ENCODE measurements at regions not wholly inside any gene's neighbourhood (a gene's known extent, or its start where the extent isn't known, plus 50 kb on each side); places are given as distances from the start of the nearest gene placed in this dataset.

DNA sequence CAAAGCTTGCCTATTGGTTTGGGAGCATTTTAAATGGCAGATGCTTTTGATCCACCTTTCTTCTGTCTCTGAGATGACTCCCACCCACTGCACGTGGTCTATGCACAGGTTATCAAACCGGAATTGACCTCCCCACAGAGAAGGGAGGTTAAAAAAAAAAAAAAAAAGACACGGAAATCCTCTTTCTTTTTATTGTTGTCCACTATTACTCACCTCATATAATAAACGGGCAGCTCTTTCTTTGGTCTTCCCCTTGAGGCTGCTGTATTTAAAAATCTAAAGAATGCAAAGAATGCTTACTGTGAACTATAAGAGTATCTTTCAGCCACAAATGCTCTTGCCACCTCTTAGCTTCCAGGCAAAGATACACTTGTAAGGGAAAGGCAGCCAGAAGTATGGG lies 329.7 kb downstream of the NDFIP2 start:
- Histone ChIP-seq H3K4me3 (ENCODE audit: low read length) (no peak overlapping the region), H3K27ac (ENCODE audit: low read length) (no peak overlapping the region), H3K27me3 (ENCODE audit: control insufficient read depth, insufficient read depth, low read length) (no peaks in the 10 kb centered on the region), H3K4me1 (ENCODE audit: control insufficient read depth, insufficient read depth, low read length) (no peaks in the 10 kb centered on the region), H3K36me3 (ENCODE audit: control insufficient read depth, insufficient read depth, low read length) (no peaks in the 10 kb centered on the region), H3K9me3 (ENCODE audit: control insufficient read depth, low read depth, low read length) (peaks cover 5% of the 10 kb centered on the region)
- WGBS (ENCODE audit: insufficient coverage, low lambda C conversion rate), result no CpG with 5 or more reads among the region's 4 CpGs
- DNase-seq, result no peak

DNA sequence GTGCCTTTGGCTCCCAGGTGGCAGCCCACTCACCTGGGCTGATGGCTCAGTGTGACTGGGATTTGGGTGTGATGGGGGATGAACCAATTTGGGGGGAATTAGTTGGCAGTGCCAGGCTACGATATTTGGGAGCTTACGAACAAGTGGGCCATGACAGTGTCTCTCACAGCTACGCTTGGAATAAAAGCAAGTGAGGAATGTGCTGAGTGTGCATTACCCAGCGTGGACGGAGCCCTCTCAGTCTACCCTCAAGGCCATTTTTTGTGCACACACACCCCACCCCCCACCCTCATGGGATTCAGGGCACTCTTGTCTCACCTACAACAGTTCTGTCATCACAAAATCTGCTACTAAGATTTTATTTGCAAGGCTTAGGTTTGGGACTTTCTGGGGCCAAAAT lies 329.1 kb downstream of the NDFIP2 start:
- Histone ChIP-seq H3K4me1 (ENCODE audit: control insufficient read depth, insufficient read depth, low read length) (no peaks in the 10 kb centered on the region), H3K4me3 (ENCODE audit: low read length) (no peak overlapping the region), H3K27ac (ENCODE audit: low read length) (no peak overlapping the region), H3K36me3 (ENCODE audit: control insufficient read depth, insufficient read depth, low read length) (no peaks in the 10 kb centered on the region), H3K27me3 (ENCODE audit: control insufficient read depth, insufficient read depth, low read length) (no peaks in the 10 kb centered on the region), H3K9me3 (ENCODE audit: control insufficient read depth, low read depth, low read length) (peaks cover 5% of the 10 kb centered on the region)
- DNase-seq, result no peak
- no CpG with 5 or more reads among the region's 5 CpGs for WGBS (ENCODE audit: insufficient coverage, low lambda C conversion rate)

DNA sequence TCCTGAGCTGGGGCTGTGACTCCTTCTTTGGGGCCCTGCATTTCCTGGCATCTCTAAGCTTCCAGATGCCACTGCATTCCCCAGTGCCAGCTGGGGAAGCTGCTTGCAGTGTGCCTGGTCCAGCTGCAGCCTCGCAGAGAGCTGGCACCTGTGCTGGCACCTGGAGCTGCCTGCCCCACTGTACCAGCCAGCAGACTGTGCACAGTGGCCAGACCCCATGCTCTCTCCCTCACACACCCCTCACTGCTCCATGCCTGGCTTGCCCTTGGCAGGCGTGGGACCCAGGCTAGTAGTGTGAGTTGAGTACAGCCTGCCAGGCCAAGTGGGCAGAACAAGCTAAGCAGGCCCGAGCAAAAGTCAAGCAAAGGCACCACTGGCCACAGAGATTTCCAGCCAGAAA lies 327.5 kb downstream of the NDFIP2 start:
- WGBS (ENCODE audit: insufficient coverage, low lambda C conversion rate), result no CpG with 5 or more reads among the region's 3 CpGs
- Histone ChIP-seq H3K36me3 (ENCODE audit: control insufficient read depth, insufficient read depth, low read length) (no peaks in the 10 kb centered on the region), H3K27ac (ENCODE audit: low read length) (no peak overlapping the region), H3K9me3 (ENCODE audit: control insufficient read depth, low read depth, low read length) (peaks cover 5% of the 10 kb centered on the region), H3K27me3 (ENCODE audit: control insufficient read depth, insufficient read depth, low read length) (no peaks in the 10 kb centered on the region), H3K4me3 (ENCODE audit: low read length) (no peak overlapping the region), H3K4me1 (ENCODE audit: control insufficient read depth, insufficient read depth, low read length) (no peaks in the 10 kb centered on the region)
- no peak for DNase-seq

DNA sequence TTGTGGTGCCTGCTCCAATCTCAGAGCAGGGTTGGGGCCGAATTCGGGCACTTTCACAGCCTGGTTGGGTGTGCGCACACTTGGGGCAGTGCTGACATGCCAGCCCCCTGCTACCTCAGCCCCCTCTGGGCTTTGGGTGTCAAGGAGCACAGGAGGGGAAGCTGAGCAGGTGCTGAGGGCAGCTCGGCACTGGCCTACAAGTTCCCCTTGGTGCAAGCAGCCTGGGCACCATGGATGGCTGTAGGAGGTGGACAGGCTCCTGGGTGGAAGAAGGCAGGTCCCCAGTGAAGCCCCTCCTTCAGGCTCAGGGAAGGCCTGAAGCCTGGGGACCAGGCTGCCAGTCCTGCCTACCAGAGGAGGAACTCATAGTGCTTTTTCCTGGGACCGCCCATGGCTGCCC lies 326.6 kb downstream of the NDFIP2 start:
- no peaks in the 10 kb centered on the region for H3K4me1 ChIP-seq (ENCODE audit: control insufficient read depth, insufficient read depth, low read length)
- DNase-seq, result no peak
- H3K27ac ChIP-seq (ENCODE audit: low read length), result no peak overlapping the region
- H3K36me3 ChIP-seq (ENCODE audit: control insufficient read depth, insufficient read depth, low read length), result no peaks in the 10 kb centered on the region
- no CpG with 5 or more reads among the region's 5 CpGs for WGBS (ENCODE audit: insufficient coverage, low lambda C conversion rate)
- H3K27me3 ChIP-seq (ENCODE audit: control insufficient read depth, insufficient read depth, low read length), result no peaks in the 10 kb centered on the region
- H3K4me3 ChIP-seq (ENCODE audit: low read length), result no peak overlapping the region
- peaks cover 5% of the 10 kb centered on the region for H3K9me3 ChIP-seq (ENCODE audit: control insufficient read depth, low read depth, low read length)

DNA sequence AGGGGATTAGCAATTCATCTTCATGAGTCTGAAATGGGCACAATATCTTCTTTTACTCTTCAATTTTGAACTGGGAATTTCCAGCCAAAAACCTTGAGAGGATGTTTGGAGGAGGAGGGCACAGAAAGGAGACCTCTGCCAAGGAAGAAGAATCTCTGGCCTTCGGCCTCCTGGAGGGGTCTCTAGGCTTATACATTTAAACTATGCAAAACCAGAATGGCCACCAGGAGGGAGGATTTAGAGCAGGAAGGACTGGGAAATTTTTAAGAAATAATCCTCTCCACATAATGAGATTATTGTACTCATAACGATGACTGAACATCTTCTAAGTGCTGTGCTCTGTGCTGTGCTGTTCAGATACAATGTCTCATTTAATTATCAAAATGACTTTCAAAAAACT lies 325.9 kb downstream of the NDFIP2 start:
- H3K36me3 ChIP-seq (ENCODE audit: control insufficient read depth, insufficient read depth, low read length), result no peaks in the 10 kb centered on the region

DNA sequence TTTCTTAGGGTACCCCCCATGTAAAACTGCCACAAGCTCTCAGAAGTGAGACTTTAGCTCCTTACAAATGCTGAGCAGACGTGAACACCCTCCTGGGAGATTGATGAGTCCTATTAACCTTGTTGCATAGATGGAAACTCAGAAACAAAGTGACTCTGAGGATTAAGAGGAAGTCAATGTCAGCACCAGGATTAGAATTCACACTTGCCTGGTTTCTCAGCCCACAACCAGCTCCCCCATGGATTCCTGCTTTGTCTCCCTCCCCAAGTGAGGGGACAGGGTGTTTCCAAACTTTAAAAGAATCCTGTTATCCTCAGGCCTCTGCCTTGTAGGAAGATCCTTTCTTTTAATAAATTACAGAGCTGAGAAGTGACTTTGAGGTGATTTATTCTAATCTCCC lies 324.4 kb downstream of the NDFIP2 start:
- no peaks in the 10 kb centered on the region for H3K4me1 ChIP-seq (ENCODE audit: control insufficient read depth, insufficient read depth, low read length)
- WGBS (ENCODE audit: insufficient coverage, low lambda C conversion rate), result no CpG with 5 or more reads among the region's 1 CpG
- H3K9me3 ChIP-seq (ENCODE audit: control insufficient read depth, low read depth, low read length), result peaks cover 5% of the 10 kb centered on the region
- no peak overlapping the region for H3K27ac ChIP-seq (ENCODE audit: low read length)
- H3K27me3 ChIP-seq (ENCODE audit: control insufficient read depth, insufficient read depth, low read length), result no peaks in the 10 kb centered on the region
- DNase-seq, result no peak
- no peaks in the 10 kb centered on the region for H3K36me3 ChIP-seq (ENCODE audit: control insufficient read depth, insufficient read depth, low read length)
- no peak overlapping the region for H3K4me3 ChIP-seq (ENCODE audit: low read length)

More for the DNA sequence above, 325.9 kb downstream of the NDFIP2 start:
- Histone ChIP-seq H3K9me3 (ENCODE audit: control insufficient read depth, low read depth, low read length) (peaks cover 5% of the 10 kb centered on the region), H3K27me3 (ENCODE audit: control insufficient read depth, insufficient read depth, low read length) (no peaks in the 10 kb centered on the region), H3K4me3 (ENCODE audit: low read length) (no peak overlapping the region), H3K27ac (ENCODE audit: low read length) (no peak overlapping the region), H3K4me1 (ENCODE audit: control insufficient read depth, insufficient read depth, low read length) (no peaks in the 10 kb centered on the region)
- no peak for DNase-seq
- no CpG with 5 or more reads among the region's 2 CpGs for WGBS (ENCODE audit: insufficient coverage, low lambda C conversion rate)

DNA sequence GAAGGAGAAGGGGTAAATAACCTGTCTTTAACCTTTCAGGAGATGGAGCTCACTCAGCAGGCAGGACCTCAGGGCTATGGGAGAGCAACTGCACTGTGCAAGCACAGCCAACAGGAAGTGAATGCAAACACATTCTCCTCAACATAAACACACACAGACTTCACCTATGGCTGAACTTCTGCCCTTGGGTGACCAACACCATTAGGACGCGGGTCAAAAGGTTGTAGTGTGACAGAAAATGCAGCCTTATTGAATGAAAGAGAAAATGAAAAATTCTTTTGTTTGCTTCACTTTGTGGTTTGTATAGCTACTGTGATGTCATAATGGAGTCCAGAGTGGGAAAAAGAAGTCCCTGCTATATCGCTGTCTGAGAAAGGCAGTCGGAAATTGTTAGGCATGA lies 323.0 kb downstream of the NDFIP2 start:
- Histone ChIP-seq H3K36me3 (ENCODE audit: control insufficient read depth, insufficient read depth, low read length) (no peaks in the 10 kb centered on the region), H3K4me3 (ENCODE audit: low read length) (no peak overlapping the region), H3K9me3 (ENCODE audit: control insufficient read depth, low read depth, low read length) (peaks cover 5% of the 10 kb centered on the region), H3K4me1 (ENCODE audit: control insufficient read depth, insufficient read depth, low read length) (no peaks in the 10 kb centered on the region), H3K27me3 (ENCODE audit: control insufficient read depth, insufficient read depth, low read length) (no peaks in the 10 kb centered on the region), H3K27ac (ENCODE audit: low read length) (no peak overlapping the region)
- DNase-seq, result peak in 1 of 2 donors; percentile 20
- WGBS (ENCODE audit: insufficient coverage, low lambda C conversion rate), result 80% methylated on average over 2 of the region's 4 CpGs

DNA sequence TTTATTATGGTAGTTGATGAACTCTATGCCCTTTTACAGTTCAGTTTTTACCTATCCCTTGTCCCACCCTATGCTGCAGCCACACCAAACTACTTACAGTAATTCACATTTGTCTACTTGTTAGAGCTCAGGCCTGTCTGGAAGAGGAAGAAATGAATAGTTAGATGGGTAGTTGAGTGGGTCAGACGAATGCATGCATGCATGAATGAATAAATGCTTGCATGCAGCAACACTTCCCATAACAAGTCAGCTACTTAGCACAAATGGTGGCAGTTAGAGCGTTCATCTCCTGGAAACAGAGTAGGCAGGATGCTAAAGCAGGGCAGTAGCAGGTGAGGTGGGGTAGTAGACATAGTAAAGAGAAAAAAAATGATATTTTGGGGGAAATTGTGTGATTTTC lies 322.3 kb downstream of the NDFIP2 start:
- no CpG with 5 or more reads among the region's 2 CpGs for WGBS (ENCODE audit: insufficient coverage, low lambda C conversion rate)
- H3K4me3 ChIP-seq (ENCODE audit: low read length), result no peak overlapping the region
- H3K36me3 ChIP-seq (ENCODE audit: control insufficient read depth, insufficient read depth, low read length), result no peaks in the 10 kb centered on the region
- no peaks in the 10 kb centered on the region for H3K4me1 ChIP-seq (ENCODE audit: control insufficient read depth, insufficient read depth, low read length)
- no peak overlapping the region for H3K27ac ChIP-seq (ENCODE audit: low read length)
- DNase-seq, result no peak
- peaks cover 5% of the 10 kb centered on the region for H3K9me3 ChIP-seq (ENCODE audit: control insufficient read depth, low read depth, low read length)
- H3K27me3 ChIP-seq (ENCODE audit: control insufficient read depth, insufficient read depth, low read length), result no peaks in the 10 kb centered on the region

DNA sequence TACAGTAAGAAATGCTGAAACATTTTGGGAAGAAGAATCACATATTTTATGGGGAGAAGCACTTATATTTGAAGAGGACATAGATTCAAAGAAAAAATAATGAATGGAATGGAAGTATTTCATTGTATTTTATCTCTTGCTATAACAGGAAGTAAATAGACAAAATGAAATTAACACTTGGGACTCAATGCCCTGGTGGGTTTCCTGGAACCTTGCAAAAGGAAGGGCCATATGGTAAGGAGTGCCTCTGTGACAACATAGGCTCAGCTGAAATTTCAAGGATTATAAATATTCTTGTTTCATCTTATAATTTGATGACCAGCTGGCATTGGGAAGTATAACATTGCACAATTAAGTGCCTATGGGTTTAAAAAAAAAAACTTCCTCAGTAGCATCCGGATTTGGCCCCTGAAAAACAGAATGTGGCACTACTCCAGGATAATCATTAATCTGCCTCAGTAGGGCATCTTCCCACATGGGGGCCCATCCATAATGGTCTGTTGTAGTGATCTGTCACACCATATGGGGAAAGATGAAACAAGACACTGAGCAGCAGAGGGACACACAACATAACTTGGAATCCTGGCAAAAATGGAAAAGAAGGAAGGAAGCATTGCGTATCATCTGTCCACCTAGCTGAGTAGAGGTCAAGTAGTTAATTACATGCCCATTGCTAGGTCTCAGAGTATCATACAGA lies 321.6 kb downstream of the NDFIP2 start:
- 100% methylated on average over 1 of the region's 2 CpGs for WGBS (ENCODE audit: insufficient coverage, low lambda C conversion rate)
- peak in 1 of 2 donors; percentile 5 for DNase-seq
- no peaks in the 10 kb centered on the region for H3K27me3 ChIP-seq (ENCODE audit: control insufficient read depth, insufficient read depth, low read length)

DNA sequence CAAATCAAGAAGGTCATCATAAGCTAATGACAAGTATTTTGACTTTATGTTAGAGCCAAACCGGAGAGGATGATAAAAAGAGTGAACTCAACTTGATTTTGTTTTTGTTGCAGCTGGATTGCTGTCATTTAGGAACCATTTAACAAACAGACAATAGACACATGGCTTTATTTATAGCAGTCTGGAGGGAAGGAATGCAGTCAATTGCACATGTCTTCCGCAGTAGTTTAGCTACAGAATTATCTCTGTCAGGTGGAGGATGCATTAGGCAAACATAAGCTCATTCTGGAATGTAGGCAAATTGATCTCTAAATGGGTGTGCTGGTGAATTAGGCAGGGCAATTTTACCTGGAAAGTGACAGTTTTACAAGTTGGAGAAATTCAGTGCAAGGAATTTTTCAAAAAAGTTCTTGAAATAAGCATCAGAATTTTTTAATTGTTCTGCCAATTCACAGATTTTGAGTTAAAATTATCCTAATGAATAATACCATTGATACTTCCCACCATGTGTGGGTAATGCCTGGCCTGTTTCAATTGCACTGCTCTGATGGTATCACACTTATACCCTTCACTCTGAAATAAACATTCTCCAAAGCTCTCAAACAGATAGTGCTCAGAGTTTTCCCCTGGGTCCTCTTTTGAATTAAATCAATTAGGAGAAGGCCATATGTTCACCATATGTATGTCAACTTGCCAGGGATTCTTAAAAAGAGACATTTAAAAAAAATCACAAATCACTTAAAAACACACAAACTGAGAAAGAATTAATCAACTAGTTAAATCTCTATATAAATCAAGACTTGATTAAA lies 318.3 kb downstream of the NDFIP2 start:
- Histone ChIP-seq H3K36me3 (ENCODE audit: control insufficient read depth, insufficient read depth, low read length) (no peaks in the 10 kb centered on the region), H3K4me3 (ENCODE audit: low read length) (no peak overlapping the region), H3K9me3 (ENCODE audit: control insufficient read depth, low read depth, low read length) (no peaks in the 10 kb centered on the region), H3K4me1 (ENCODE audit: control insufficient read depth, insufficient read depth, low read length) (no peaks in the 10 kb centered on the region), H3K27me3 (ENCODE audit: control insufficient read depth, insufficient read depth, low read length) (no peaks in the 10 kb centered on the region), H3K27ac (ENCODE audit: low read length) (no peak overlapping the region)
- 100% methylated on average over 1 of the region's 2 CpGs for WGBS (ENCODE audit: insufficient coverage, low lambda C conversion rate)
- peak in 1 of 2 donors; percentile 6 for DNase-seq

More for the DNA sequence above, 321.6 kb downstream of the NDFIP2 start:
- Histone ChIP-seq H3K36me3 (ENCODE audit: control insufficient read depth, insufficient read depth, low read length) (no peaks in the 10 kb centered on the region), H3K27ac (ENCODE audit: low read length) (no peak overlapping the region), H3K4me1 (ENCODE audit: control insufficient read depth, insufficient read depth, low read length) (no peaks in the 10 kb centered on the region), H3K9me3 (ENCODE audit: control insufficient read depth, low read depth, low read length) (peaks cover 2% of the 10 kb centered on the region), H3K4me3 (ENCODE audit: low read length) (no peak overlapping the region)
